ENCODE measurements at regions not wholly inside any gene's neighbourhood (a gene's known extent, or its start where the extent isn't known, plus 50 kb on each side); places are given as distances from the start of the nearest gene placed in this dataset.

GRCh38 chr9:81031422-81032029 lies 657.8 kb downstream of the TLE1 start:
- TF ChIP-seq CTCF (IDR thresholded peaks at IDR 0.05; ENCODE audit: extremely low read depth in 1 of 2, insufficient read depth in 1 of 2, low read depth in 1 of 2, low read length in 2 of 2) (no peak), POLR2A (IDR thresholded peaks at IDR 0.05; ENCODE audit: low read depth, low read length) (no peak)
